Upper lobe of left lung (tissue), 4 donors: ENCODE measurements at regions not wholly inside any gene's neighbourhood (a gene's known extent, or its start where the extent isn't known, plus 50 kb on each side); places are given as distances from the start of the nearest gene placed in this dataset.

Experiments used
- POLR2AphosphoS5 ChIP-seq, 2 donors: sonication (generic); formaldehyde crosslinking; IDR thresholded peaks; one replicate each; pipeline ENCODE4 v1.5.1; 2017; ENCODE audit warnings: antibody characterized with exemption in 2 of 2
- TF ChIP-seq, protein P1 (sequence below), 6 experiments: fragments of 450-650 bp in 4 of 6; fragments of 200-600 bp in 2 of 6; sonication (generic) in 2 of 6; IDR thresholded peaks; one replicate each; pipeline ENCODE4 v1.5.1; 2016 to 2019; ENCODE audit warnings: antibody characterized with exemption in 6 of 6

GRCh38 chr12:18158774-18159557, 69.0 kb upstream of the RERGL start:
- TF ChIP-seq POLR2AphosphoS5 (IDR thresholded peaks at IDR 0.05), result no peak
- TF ChIP-seq, protein P1, sequence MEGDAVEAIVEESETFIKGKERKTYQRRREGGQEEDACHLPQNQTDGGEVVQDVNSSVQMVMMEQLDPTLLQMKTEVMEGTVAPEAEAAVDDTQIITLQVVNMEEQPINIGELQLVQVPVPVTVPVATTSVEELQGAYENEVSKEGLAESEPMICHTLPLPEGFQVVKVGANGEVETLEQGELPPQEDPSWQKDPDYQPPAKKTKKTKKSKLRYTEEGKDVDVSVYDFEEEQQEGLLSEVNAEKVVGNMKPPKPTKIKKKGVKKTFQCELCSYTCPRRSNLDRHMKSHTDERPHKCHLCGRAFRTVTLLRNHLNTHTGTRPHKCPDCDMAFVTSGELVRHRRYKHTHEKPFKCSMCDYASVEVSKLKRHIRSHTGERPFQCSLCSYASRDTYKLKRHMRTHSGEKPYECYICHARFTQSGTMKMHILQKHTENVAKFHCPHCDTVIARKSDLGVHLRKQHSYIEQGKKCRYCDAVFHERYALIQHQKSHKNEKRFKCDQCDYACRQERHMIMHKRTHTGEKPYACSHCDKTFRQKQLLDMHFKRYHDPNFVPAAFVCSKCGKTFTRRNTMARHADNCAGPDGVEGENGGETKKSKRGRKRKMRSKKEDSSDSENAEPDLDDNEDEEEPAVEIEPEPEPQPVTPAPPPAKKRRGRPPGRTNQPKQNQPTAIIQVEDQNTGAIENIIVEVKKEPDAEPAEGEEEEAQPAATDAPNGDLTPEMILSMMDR (IDR thresholded peaks at IDR 0.05), result peak in 4 of 6 experiments; percentile 17 to 42 (median 28)
